ENCODE measurements at regions not wholly inside any gene's neighbourhood (a gene's known extent, or its start where the extent isn't known, plus 50 kb on each side); places are given as distances from the start of the nearest gene placed in this dataset.

- no peak overlapping the region for H3K27ac ChIP-seq
- peaks cover 0 to 20% (median 0%) of the 10 kb centered on the region in 4 donors for H3K4me1 ChIP-seq
- no peak for DNase-seq (ENCODE audit: low spot score in 2 of 2)
- no peak for TF ChIP-seq POLR2A (IDR thresholded peaks at IDR 0.05)
- no peak for TF ChIP-seq CTCF (IDR thresholded peaks at IDR 0.05)
- TF ChIP-seq EP300 (IDR thresholded peaks at IDR 0.05): no peak
- H3K27me3 ChIP-seq: no peaks in the 10 kb centered on the region
- no peaks in the 10 kb centered on the region for H3K36me3 ChIP-seq
- no peak overlapping the region for H3K4me3 ChIP-seq
- 65 to 87% methylated on average over 4 of the region's 4 CpGs for WGBS, 2 donors
- peaks cover 0 to 6% (median 0%) of the 10 kb centered on the region in 4 donors for H3K9me3 ChIP-seq
Observed at GRCh38 chr10:124338276-124338925, 80.3 kb downstream of the OAT start.

- Histone ChIP-seq H3K27ac (no peak overlapping the region), H3K9me3 (peaks cover 0 to 23% (median 0%) of the 10 kb centered on the region in 4 donors), H3K27me3 (no peaks in the 10 kb centered on the region), H3K4me1 (peaks cover 0 to 18% (median 0%) of the 10 kb centered on the region in 4 donors), H3K36me3 (no peaks in the 10 kb centered on the region), H3K4me3 (no peak overlapping the region)
- TF ChIP-seq EP300 (IDR thresholded peaks at IDR 0.05) (no peak), POLR2A (IDR thresholded peaks at IDR 0.05) (no peak), CTCF (IDR thresholded peaks at IDR 0.05) (no peak)
- whole genome bisulfite sequencing, 2 donors: 40 to 45% methylated on average over 2 of the region's 2 CpGs
- DNase-seq (ENCODE audit: low spot score in 2 of 2): no peak
Observed at GRCh38 chr10:124336186-124336585, 82.5 kb downstream of the OAT start.

GRCh38 chr10:124333931-124334330 is 84.8 kb downstream of the OAT start:
- peaks cover 0 to 30% (median 0%) of the 10 kb centered on the region in 4 donors for H3K9me3 ChIP-seq
- 66 to 76% methylated on average over 1 of the region's 1 CpG for WGBS, 2 donors
- H3K4me1 ChIP-seq: no peaks in the 10 kb centered on the region
- H3K27me3 ChIP-seq: no peaks in the 10 kb centered on the region
- no peak for DNase-seq (ENCODE audit: low spot score in 2 of 2)
- TF ChIP-seq CTCF (IDR thresholded peaks at IDR 0.05): no peak
- no peak for TF ChIP-seq POLR2A (IDR thresholded peaks at IDR 0.05)
- TF ChIP-seq EP300 (IDR thresholded peaks at IDR 0.05): no peak
- no peaks in the 10 kb centered on the region for H3K36me3 ChIP-seq
- no peak overlapping the region for H3K4me3 ChIP-seq
- H3K27ac ChIP-seq: no peak overlapping the region

- Histone ChIP-seq H3K27ac (no peak overlapping the region), H3K9me3 (peaks cover 0 to 30% (median 0%) of the 10 kb centered on the region in 4 donors), H3K4me1 (no peaks in the 10 kb centered on the region), H3K36me3 (no peaks in the 10 kb centered on the region), H3K4me3 (no peak overlapping the region), H3K27me3 (no peaks in the 10 kb centered on the region)
- DNase-seq (ENCODE audit: low spot score in 2 of 2): no peak
- 61 to 72% methylated on average over 1 of the region's 1 CpG for WGBS, 2 donors
- no peak for TF ChIP-seq EP300 (IDR thresholded peaks at IDR 0.05)
- no peak for TF ChIP-seq CTCF (IDR thresholded peaks at IDR 0.05)
- TF ChIP-seq POLR2A (IDR thresholded peaks at IDR 0.05): no peak
Observed at GRCh38 chr10:124332426-124332825, 86.3 kb downstream of the OAT start.

- TF ChIP-seq EP300 (IDR thresholded peaks at IDR 0.05) (no peak), CTCF (IDR thresholded peaks at IDR 0.05) (no peak), POLR2A (IDR thresholded peaks at IDR 0.05) (no peak)
- no peaks in the 10 kb centered on the region for H3K4me1 ChIP-seq
- no peaks in the 10 kb centered on the region for H3K36me3 ChIP-seq
- no peak overlapping the region for H3K4me3 ChIP-seq
- no peaks in the 10 kb centered on the region for H3K27me3 ChIP-seq
- DNase-seq (ENCODE audit: low spot score in 2 of 2): no peak
- peaks cover 0 to 24% (median 0%) of the 10 kb centered on the region in 4 donors for H3K9me3 ChIP-seq
- H3K27ac ChIP-seq: no peak overlapping the region
- WGBS, 2 donors: 85% methylated on average over 5 of the region's 5 CpGs
Observed at GRCh38 chr10:124329941-124330340, 88.8 kb downstream of the OAT start.
